ENCODE measurements at regions not wholly inside any gene's neighbourhood (a gene's known extent, or its start where the extent isn't known, plus 50 kb on each side); places are given as distances from the start of the nearest gene placed in this dataset.

DNA sequence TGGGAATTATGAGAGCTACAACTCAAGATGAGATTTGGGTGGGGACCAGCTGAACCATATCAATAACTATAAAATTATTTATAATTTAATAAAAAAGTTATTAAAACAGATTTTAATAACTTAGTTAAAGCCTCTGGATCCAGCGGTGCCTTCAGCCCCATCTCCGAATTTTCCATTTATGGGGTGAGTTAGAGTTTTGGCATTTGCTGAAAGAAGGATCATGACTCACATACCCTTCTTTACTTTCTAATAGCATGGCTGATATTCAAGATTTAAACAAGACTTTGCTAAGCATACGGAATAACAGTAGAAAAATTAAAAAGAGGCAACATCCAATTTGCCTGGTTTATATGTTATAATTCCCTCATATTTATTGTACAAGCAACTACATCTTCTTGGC is 94.5 kb downstream of the RDH14 start:
- H4K91ac ChIP-seq (ENCODE audit: insufficient read length, low read depth, low read length) = no peak overlapping the region
- no peak overlapping the region for H3K4ac ChIP-seq (ENCODE audit: low read depth, low read length)
- TF ChIP-seq, protein P1, sequence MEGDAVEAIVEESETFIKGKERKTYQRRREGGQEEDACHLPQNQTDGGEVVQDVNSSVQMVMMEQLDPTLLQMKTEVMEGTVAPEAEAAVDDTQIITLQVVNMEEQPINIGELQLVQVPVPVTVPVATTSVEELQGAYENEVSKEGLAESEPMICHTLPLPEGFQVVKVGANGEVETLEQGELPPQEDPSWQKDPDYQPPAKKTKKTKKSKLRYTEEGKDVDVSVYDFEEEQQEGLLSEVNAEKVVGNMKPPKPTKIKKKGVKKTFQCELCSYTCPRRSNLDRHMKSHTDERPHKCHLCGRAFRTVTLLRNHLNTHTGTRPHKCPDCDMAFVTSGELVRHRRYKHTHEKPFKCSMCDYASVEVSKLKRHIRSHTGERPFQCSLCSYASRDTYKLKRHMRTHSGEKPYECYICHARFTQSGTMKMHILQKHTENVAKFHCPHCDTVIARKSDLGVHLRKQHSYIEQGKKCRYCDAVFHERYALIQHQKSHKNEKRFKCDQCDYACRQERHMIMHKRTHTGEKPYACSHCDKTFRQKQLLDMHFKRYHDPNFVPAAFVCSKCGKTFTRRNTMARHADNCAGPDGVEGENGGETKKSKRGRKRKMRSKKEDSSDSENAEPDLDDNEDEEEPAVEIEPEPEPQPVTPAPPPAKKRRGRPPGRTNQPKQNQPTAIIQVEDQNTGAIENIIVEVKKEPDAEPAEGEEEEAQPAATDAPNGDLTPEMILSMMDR (conservative IDR thresholded peaks at IDR 0.05) = no peak
- Mint-ChIP-seq H3K9me3 (no peaks in the 10 kb centered on the region), H3K4me1 (no peaks in the 10 kb centered on the region), H3K27me3 (ENCODE audit: low read depth) (no peaks in the 10 kb centered on the region), H3K27ac (no peak overlapping the region), H3K4me3 (no peak overlapping the region), H3K36me3 (ENCODE audit: insufficient read depth in 1 of 3, low read depth in 3 of 3) (no peaks in the 10 kb centered on the region)
- H2AFZ ChIP-seq (ENCODE audit: low read length) = no peak overlapping the region
- no peak overlapping the region for H3K4me2 ChIP-seq (ENCODE audit: insufficient read depth, insufficient read length, low read length)
- H2BK120ac ChIP-seq (ENCODE audit: low read depth, low read length, poor library complexity, severe bottlenecking) = no peak overlapping the region
- no peak overlapping the region for H2BK5ac ChIP-seq (ENCODE audit: insufficient read length, low read length)
- H2BK12ac ChIP-seq (ENCODE audit: insufficient read length, low read depth, low read length) = no peak overlapping the region
- H3T11ph ChIP-seq (ENCODE audit: low read length) = no peak overlapping the region
- H3K4me1 ChIP-seq (ENCODE audit: insufficient read depth, low read length) = no peaks in the 10 kb centered on the region
- H4K8ac ChIP-seq (replicated peaks; ENCODE audit: insufficient read length, low read depth, low read length) = no peak overlapping the region
- H4K20me1 ChIP-seq (ENCODE audit: control insufficient read depth, insufficient read depth, insufficient read length) = no peaks in the 10 kb centered on the region
- no peak overlapping the region for H2BK15ac ChIP-seq (ENCODE audit: low read depth, low read length)
- no peaks in the 10 kb centered on the region for H3K27me3 ChIP-seq (ENCODE audit: insufficient read depth, low read length)
- no peak overlapping the region for H2BK20ac ChIP-seq (ENCODE audit: low read depth, low read length, poor library complexity, severe bottlenecking)
- no peak overlapping the region for H4K5ac ChIP-seq (ENCODE audit: insufficient read length, low read depth, low read length)
- no peak overlapping the region for H2AK5ac ChIP-seq (ENCODE audit: insufficient read length, low read length)
- H3K23me2 ChIP-seq (ENCODE audit: insufficient read length, low read depth, low read length, poor library complexity, severe bottlenecking) = no peaks in the 10 kb centered on the region
- no CpG with 5 or more reads among the region's 3 CpGs for WGBS (ENCODE audit: extremely low coverage, insufficient read length, low lambda C conversion rate)
- H3K79me1 ChIP-seq (ENCODE audit: insufficient read depth, low read depth, low read length, poor library complexity, severe bottlenecking) = no peaks in the 10 kb centered on the region
- no peak overlapping the region for H3K18ac ChIP-seq (ENCODE audit: insufficient read length, low read depth, low read length)
- H3K27ac ChIP-seq (ENCODE audit: insufficient read length, low read depth, low read length) = no peak overlapping the region
- H3K56ac ChIP-seq (ENCODE audit: insufficient read length, low read depth, low read length) = no peak overlapping the region
- DNase-seq = no peak
- no peak overlapping the region for H3K23ac ChIP-seq (ENCODE audit: insufficient read length, low read depth, low read length)
- H3K9me3 ChIP-seq (ENCODE audit: control insufficient read depth, low read depth, low read length) = no peaks in the 10 kb centered on the region
- H3K9ac ChIP-seq (ENCODE audit: extremely low read depth, insufficient read length, low read length) = no peak overlapping the region
- H3K14ac ChIP-seq (ENCODE audit: insufficient read depth, low read length) = no peak overlapping the region
- H3K79me2 ChIP-seq (ENCODE audit: insufficient read depth, low read length) = no peaks in the 10 kb centered on the region
